Spleen (tissue), 11 donors: ENCODE measurements at regions not wholly inside any gene's neighbourhood (a gene's known extent, or its start where the extent isn't known, plus 50 kb on each side); places are given as distances from the start of the nearest gene placed in this dataset.

Source experiments
- DNase-seq: peaks from one replicate; pipeline ENCODE4 v3.0.0-alpha.2; 2020
- H3K27ac ChIP-seq, 8 donors: fragments of 200-600 bp; sonication (generic) in 7 of 8; 1 replicate in 4 of 8; 2 replicates in 4 of 8; pipeline versions ENCODE4 v1.5.0 to v1.8.0; 2016 to 2021; ENCODE audit warnings: inconsistent platforms in 4 of 8, mild to moderate bottlenecking in 4 of 8, moderate library complexity in 1 of 8
- H3K27me3 ChIP-seq, 7 donors: fragments of 200-600 bp; sonication (generic) in 6 of 7; replicated peaks in 1 of 7; 1 replicate in 4 of 7; 2 replicates in 3 of 7; pipeline versions ENCODE4 v1.5.0 to v1.8.0; 2016 to 2021; ENCODE audit warnings: inconsistent platforms in 3 of 7, mild to moderate bottlenecking in 1 of 7
- H3K36me3 ChIP-seq, 6 donors: fragments of 200-600 bp; sonication (generic) in 5 of 6; 1 replicate in 4 of 6; 2 replicates in 2 of 6; pipeline versions ENCODE4 v1.5.0 to v1.8.0; 2016 to 2021; ENCODE audit warnings: inconsistent platforms in 2 of 6
- H3K4me1 ChIP-seq, 6 donors: fragments of 200-600 bp; sonication (generic) in 5 of 6; 1 replicate in 3 of 6; 2 replicates in 3 of 6; pipeline versions ENCODE4 v1.5.0 to v1.8.0; 2016 to 2021; ENCODE audit warnings: inconsistent platforms in 3 of 6
- H3K4me3 ChIP-seq, 8 donors: fragments of 200-600 bp; sonication (generic) in 7 of 8; 1 replicate in 4 of 8; 2 replicates in 4 of 8; pipeline versions ENCODE4 v1.5.0 to v1.8.0; 2016 to 2021; ENCODE audit warnings: inconsistent platforms in 4 of 8, mild to moderate bottlenecking in 4 of 8, moderate library complexity in 2 of 8
- H3K9me3 ChIP-seq, 8 donors: fragments of 200-600 bp; sonication (generic) in 7 of 8; 1 replicate in 4 of 8; 2 replicates in 4 of 8; pipeline versions ENCODE4 v1.5.0 to v1.8.0; 2016 to 2021; ENCODE audit warnings: inconsistent platforms in 4 of 8
- POLR2A ChIP-seq, 3 donors: fragments of 450-650 bp; IDR thresholded peaks; one replicate each; pipeline ENCODE4 v1.5.1; 2017; ENCODE audit warnings: antibody characterized with exemption in 3 of 3, mild to moderate bottlenecking in 1 of 3
- POLR2AphosphoS5 ChIP-seq, 3 donors: sonication (generic); formaldehyde crosslinking; IDR thresholded peaks; one replicate each; pipeline ENCODE4 v1.5.1; 2017; ENCODE audit warnings: antibody characterized with exemption in 3 of 3
- WGBS, 5 donors: extraction: QIAGEN DNeasy Blood & Tissue Kit in 3 of 5; methylation state at CpG; one replicate each; pipeline versions ENCODE4 v1.1.5 to v1.1.7; 2013 to 2018; 5-methylcytosine and 5-hydroxymethylcytosine counted together
- intact Hi-C: fragments of 100-400 bp; cut with DNase I; formaldehyde crosslinking; loops from one replicate; pipeline ENCODE4 v1.15.0; 2023; ENCODE audit warnings: low total_unique reads
- TF ChIP-seq, protein P1 (sequence below), 11 experiments: fragments of 200-600 bp in 7 of 11; fragments of 450-650 bp in 4 of 11; sonication (generic) in 4 of 11; IDR thresholded peaks in 8 of 11; conservative IDR thresholded peaks in 3 of 11; 1 replicate in 7 of 11; 2 replicates in 4 of 11; pipeline versions ENCODE4 v1.4.0 to v1.8.0; 2016 to 2021; ENCODE audit warnings: antibody characterized with exemption in 11 of 11, inconsistent platforms in 4 of 11, mild to moderate bottlenecking in 1 of 11
- donor health status: healthy with polysubstance abuse.
- donor health status: DM: no; HTN: no; CAD: no; lungs with moderate emphysema.
- donor health status: DM: no; HTN: no; CAD: no.
- donor health status: Bipolar disorder and iron deficiency.
- donor health status: healthy.
- donor health status: DM: no; HTN: no; CAD: no.
- donor health status: DM: yes; HTN: yes; CAD: no.

GRCh38 chr12:18967814-18968213, 161.7 kb upstream of the PLEKHA5 start:
- Histone ChIP-seq H3K4me3 (no peak overlapping the region), H3K36me3 (no peaks in the 10 kb centered on the region), H3K27me3 (no peaks in the 10 kb centered on the region), H3K4me1 (no peaks in the 10 kb centered on the region), H3K9me3 (no peaks in the 10 kb centered on the region), H3K27ac (no peak overlapping the region)
- 47 to 67% (median 61%) methylated on average over 3 of the region's 3 CpGs for WGBS, 5 donors
- intact Hi-C loops = no loop called here
- TF ChIP-seq, protein P1, sequence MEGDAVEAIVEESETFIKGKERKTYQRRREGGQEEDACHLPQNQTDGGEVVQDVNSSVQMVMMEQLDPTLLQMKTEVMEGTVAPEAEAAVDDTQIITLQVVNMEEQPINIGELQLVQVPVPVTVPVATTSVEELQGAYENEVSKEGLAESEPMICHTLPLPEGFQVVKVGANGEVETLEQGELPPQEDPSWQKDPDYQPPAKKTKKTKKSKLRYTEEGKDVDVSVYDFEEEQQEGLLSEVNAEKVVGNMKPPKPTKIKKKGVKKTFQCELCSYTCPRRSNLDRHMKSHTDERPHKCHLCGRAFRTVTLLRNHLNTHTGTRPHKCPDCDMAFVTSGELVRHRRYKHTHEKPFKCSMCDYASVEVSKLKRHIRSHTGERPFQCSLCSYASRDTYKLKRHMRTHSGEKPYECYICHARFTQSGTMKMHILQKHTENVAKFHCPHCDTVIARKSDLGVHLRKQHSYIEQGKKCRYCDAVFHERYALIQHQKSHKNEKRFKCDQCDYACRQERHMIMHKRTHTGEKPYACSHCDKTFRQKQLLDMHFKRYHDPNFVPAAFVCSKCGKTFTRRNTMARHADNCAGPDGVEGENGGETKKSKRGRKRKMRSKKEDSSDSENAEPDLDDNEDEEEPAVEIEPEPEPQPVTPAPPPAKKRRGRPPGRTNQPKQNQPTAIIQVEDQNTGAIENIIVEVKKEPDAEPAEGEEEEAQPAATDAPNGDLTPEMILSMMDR (IDR thresholded peaks at IDR 0.05 in 8 of 11, conservative IDR thresholded peaks at IDR 0.05 in 3 of 11) = no peak
- TF ChIP-seq POLR2AphosphoS5 (IDR thresholded peaks at IDR 0.05) = no peak
- no peak for TF ChIP-seq POLR2A (IDR thresholded peaks at IDR 0.05)
- DNase-seq = no peak

- no peak overlapping the region for H3K4me3 ChIP-seq
- TF ChIP-seq POLR2AphosphoS5 (IDR thresholded peaks at IDR 0.05) (no peak), POLR2A (IDR thresholded peaks at IDR 0.05) (no peak)
- TF ChIP-seq, protein P1 (IDR thresholded peaks at IDR 0.05 in 8 of 11, conservative IDR thresholded peaks at IDR 0.05 in 3 of 11) = no peak
- no peaks in the 10 kb centered on the region for H3K36me3 ChIP-seq
- no peak for DNase-seq
- H3K27me3 ChIP-seq = no peaks in the 10 kb centered on the region
- no peaks in the 10 kb centered on the region for H3K9me3 ChIP-seq
- 80 to 95% (median 87%) methylated on average over 5 of the region's 5 CpGs for WGBS, 5 donors
- intact Hi-C loops = no loop called here
- H3K27ac ChIP-seq = no peak overlapping the region
- H3K4me1 ChIP-seq = no peaks in the 10 kb centered on the region
Measured at GRCh38 chr12:18969512-18969911, 160.0 kb upstream of the PLEKHA5 start.

- no peaks in the 10 kb centered on the region for H3K36me3 ChIP-seq
- TF ChIP-seq POLR2AphosphoS5 (IDR thresholded peaks at IDR 0.05) (no peak), POLR2A (IDR thresholded peaks at IDR 0.05) (no peak)
- TF ChIP-seq, protein P1 (IDR thresholded peaks at IDR 0.05 in 8 of 11, conservative IDR thresholded peaks at IDR 0.05 in 3 of 11) = no peak
- no peak overlapping the region for H3K4me3 ChIP-seq
- H3K27me3 ChIP-seq = no peaks in the 10 kb centered on the region
- no peak for DNase-seq
- no peak overlapping the region for H3K27ac ChIP-seq
- peaks cover 0 to under 1% (median 0%) of the 10 kb centered on the region in 8 donors for H3K9me3 ChIP-seq
- 88 to 96% (median 90%) methylated on average over 6 of the region's 6 CpGs for WGBS, 5 donors
- intact Hi-C loops = no loop called here
- no peaks in the 10 kb centered on the region for H3K4me1 ChIP-seq
Measured at GRCh38 chr12:18970603-18971002, 158.9 kb upstream of the PLEKHA5 start.

DNA sequence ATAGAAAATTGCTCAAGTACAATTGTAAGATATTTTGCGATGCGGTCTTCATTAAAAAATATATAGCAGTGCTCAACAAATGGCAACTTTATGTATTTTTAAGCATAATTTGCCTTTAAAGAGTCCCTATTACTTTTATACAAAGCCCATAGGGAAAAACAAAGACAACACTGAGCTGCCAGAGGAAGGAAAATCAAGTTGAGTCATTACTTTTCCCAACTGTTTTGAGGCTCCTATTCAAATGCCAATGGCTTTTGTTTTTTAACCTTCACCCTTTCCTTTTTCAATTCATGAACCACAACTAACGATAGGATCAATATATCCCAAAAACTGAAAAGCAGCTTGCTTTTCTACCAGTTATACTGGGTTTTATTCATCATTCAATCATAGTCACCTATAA, 157.6 kb upstream of the PLEKHA5 start:
- no peaks in the 10 kb centered on the region for H3K4me1 ChIP-seq
- H3K27me3 ChIP-seq = no peaks in the 10 kb centered on the region
- DNase-seq = no peak
- no peak overlapping the region for H3K27ac ChIP-seq
- peaks cover 0 to 10% (median 4%) of the 10 kb centered on the region in 8 donors for H3K9me3 ChIP-seq
- H3K36me3 ChIP-seq = no peaks in the 10 kb centered on the region
- no peak overlapping the region for H3K4me3 ChIP-seq
- intact Hi-C loops = no loop called here
- TF ChIP-seq POLR2AphosphoS5 (IDR thresholded peaks at IDR 0.05) (no peak), POLR2A (IDR thresholded peaks at IDR 0.05) (no peak)
- TF ChIP-seq, protein P1 (IDR thresholded peaks at IDR 0.05 in 8 of 11, conservative IDR thresholded peaks at IDR 0.05 in 3 of 11) = no peak
- WGBS, 5 donors = 86 to 97% (median 91%) methylated on average over 3 of the region's 3 CpGs
